ENCODE measurements at regions not wholly inside any gene's neighbourhood (a gene's known extent, or its start where the extent isn't known, plus 50 kb on each side); places are given as distances from the start of the nearest gene placed in this dataset.

DNA sequence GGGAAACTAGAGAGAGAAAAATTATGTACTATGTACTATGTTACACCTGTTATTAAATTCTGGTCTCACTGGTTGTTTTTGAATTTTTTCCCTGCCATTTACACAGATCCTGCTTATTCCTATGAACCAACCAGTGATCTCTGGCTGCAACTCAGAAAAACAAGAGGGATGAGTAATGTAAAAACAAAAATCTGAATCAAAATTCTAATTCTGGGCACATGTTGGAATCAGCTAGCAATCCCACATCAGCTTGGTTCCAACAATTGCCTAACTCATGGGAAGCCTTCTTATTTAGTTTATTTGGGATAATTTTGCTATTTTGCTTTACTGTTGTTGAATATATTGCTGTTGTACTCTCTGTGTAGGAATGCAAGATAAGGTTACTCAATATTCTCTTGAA lies 78.3 kb downstream of the PLK2 start:
- no peak overlapping the region for H3K27ac ChIP-seq
- intact Hi-C loops (cut with DNase I), result no loop called here
- TF ChIP-seq, protein P1, sequence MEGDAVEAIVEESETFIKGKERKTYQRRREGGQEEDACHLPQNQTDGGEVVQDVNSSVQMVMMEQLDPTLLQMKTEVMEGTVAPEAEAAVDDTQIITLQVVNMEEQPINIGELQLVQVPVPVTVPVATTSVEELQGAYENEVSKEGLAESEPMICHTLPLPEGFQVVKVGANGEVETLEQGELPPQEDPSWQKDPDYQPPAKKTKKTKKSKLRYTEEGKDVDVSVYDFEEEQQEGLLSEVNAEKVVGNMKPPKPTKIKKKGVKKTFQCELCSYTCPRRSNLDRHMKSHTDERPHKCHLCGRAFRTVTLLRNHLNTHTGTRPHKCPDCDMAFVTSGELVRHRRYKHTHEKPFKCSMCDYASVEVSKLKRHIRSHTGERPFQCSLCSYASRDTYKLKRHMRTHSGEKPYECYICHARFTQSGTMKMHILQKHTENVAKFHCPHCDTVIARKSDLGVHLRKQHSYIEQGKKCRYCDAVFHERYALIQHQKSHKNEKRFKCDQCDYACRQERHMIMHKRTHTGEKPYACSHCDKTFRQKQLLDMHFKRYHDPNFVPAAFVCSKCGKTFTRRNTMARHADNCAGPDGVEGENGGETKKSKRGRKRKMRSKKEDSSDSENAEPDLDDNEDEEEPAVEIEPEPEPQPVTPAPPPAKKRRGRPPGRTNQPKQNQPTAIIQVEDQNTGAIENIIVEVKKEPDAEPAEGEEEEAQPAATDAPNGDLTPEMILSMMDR (IDR thresholded peaks at IDR 0.05), result no peak
- TF ChIP-seq POLR2A (IDR thresholded peaks at IDR 0.05), result no peak
- H3K4me1 ChIP-seq, result no peaks in the 10 kb centered on the region
- H3K36me3 ChIP-seq (replicated peaks in 1 of 2; ENCODE audit: insufficient read depth in 1 of 2, low read depth in 2 of 2), result no peaks in the 10 kb centered on the region
- no peak for ATAC-seq
- H3K27me3 ChIP-seq, result no peaks in the 10 kb centered on the region
- H3K9me3 ChIP-seq, result peaks cover 0 to 25% (median 0%) of the 10 kb centered on the region in 3 donors
- no peak for DNase-seq
- H3K4me3 ChIP-seq, result no peak overlapping the region

DNA sequence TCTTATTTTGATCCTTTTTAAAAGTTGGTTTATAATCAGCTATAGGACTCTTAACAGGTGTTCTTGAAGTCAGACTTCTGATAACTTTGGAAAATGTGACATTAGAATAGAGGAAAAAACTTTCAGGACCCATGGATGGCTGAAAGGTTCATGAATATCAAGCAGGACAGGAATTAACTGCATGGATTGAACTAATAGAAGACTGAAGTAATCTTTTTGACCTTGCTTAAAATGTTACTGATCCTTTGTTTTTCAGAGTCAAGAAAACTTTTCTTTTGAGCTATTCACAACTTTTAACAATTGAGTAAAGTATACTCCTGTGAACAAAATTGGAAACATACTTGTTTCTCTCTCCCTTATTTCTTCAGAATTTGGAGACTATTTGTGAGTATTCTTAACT lies 79.2 kb downstream of the PLK2 start:
- DNase-seq (no peak), ATAC-seq (no peak)
- no peak for TF ChIP-seq POLR2A (IDR thresholded peaks at IDR 0.05)
- TF ChIP-seq, protein P1 (IDR thresholded peaks at IDR 0.05), result no peak
- peaks cover 0 to 25% (median 0%) of the 10 kb centered on the region in 3 donors for H3K9me3 ChIP-seq
- H3K27ac ChIP-seq, result no peak overlapping the region
- H3K27me3 ChIP-seq, result no peaks in the 10 kb centered on the region
- no peaks in the 10 kb centered on the region for H3K4me1 ChIP-seq
- intact Hi-C loops (cut with DNase I), result no loop called here
- no peaks in the 10 kb centered on the region for H3K36me3 ChIP-seq (replicated peaks in 1 of 2; ENCODE audit: insufficient read depth in 1 of 2, low read depth in 2 of 2)
- H3K4me3 ChIP-seq, result no peak overlapping the region

DNA sequence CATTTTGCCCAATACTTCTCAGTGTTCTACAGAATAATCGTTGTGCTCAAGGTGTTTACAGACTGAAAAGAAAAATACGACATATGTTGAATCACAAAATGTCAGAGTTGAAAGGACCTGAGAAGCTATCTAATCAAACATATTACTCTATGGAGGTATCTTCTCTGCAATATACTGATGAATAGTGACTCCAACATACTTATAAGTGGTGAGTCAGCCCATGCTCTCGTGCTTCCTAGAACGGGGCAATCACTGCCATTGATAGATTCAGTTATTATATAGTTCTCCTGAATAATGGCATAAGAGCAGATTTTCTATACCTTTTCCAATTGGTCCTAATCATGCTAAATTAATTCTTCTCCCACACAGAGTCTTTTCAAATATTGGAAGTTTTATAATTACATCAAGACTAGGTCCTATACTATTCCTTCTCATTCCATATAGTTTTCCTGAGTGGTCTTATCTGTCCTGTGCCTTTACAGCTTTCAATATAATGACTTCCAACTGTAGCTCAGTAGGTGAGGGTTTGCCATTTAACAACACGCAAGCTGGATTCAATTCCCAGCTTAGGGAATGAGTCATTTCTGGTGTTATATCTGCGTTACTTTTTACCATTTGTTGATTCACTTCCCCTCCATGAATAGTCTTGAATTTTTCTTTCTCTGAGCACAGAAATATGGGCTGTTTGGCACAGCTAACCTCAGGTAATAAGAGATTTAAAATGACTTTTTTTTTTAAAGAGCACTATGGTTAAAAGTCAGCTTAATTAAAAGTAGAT lies 81.1 kb downstream of the PLK2 start:
- Histone ChIP-seq H3K27me3 (no peaks in the 10 kb centered on the region), H3K4me3 (no peak overlapping the region), H3K27ac (no peak overlapping the region), H3K9me3 (peaks cover 0 to 25% (median 0%) of the 10 kb centered on the region in 3 donors), H3K36me3 (replicated peaks in 1 of 2; ENCODE audit: insufficient read depth in 1 of 2, low read depth in 2 of 2) (no peaks in the 10 kb centered on the region), H3K4me1 (no peaks in the 10 kb centered on the region)
- WGBS, 2 donors, result 78 to 84% methylated on average over 6 of the region's 6 CpGs
- intact Hi-C loops (cut with DNase I), result no loop called here
- ATAC-seq, result no peak
- DNase-seq, result no peak
- TF ChIP-seq, protein P1 (IDR thresholded peaks at IDR 0.05), result no peak
- TF ChIP-seq POLR2A (IDR thresholded peaks at IDR 0.05), result no peak

DNA sequence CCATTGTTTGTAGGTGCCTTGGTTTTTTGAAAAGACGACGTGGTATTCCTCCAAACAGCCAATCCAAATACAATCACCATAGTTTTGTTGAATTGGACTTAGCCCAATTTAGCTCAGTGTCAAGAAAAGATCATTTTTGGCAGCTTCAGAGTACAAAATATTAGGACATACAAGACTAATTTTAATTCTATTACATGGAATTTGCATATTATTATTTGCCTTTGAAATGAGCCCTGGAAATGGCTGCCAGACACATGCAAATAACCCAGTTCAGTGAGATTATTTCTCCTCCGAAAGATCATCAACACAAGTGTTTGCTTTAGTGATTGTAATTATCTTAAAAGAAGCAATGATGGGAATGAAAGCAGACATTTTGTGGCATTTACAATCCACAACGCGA lies 89.3 kb downstream of the PLK2 start:
- no peak for DNase-seq
- intact Hi-C loops (cut with DNase I), result no loop called here
- Histone ChIP-seq H3K27me3 (no peaks in the 10 kb centered on the region), H3K4me1 (no peaks in the 10 kb centered on the region), H3K27ac (no peak overlapping the region), H3K36me3 (replicated peaks in 1 of 2; ENCODE audit: insufficient read depth in 1 of 2, low read depth in 2 of 2) (no peaks in the 10 kb centered on the region), H3K9me3 (no peaks in the 10 kb centered on the region), H3K4me3 (no peak overlapping the region)
- ATAC-seq, result no peak
- TF ChIP-seq POLR2A (IDR thresholded peaks at IDR 0.05), result no peak
- TF ChIP-seq, protein P1 (IDR thresholded peaks at IDR 0.05), result no peak
- 62 to 80% methylated on average over 5 of the region's 5 CpGs for WGBS, 2 donors
